ENCODE measurements at regions not wholly inside any gene's neighbourhood (a gene's known extent, or its start where the extent isn't known, plus 50 kb on each side); places are given as distances from the start of the nearest gene placed in this dataset.

- no peak for TF ChIP-seq CTCF (IDR thresholded peaks at IDR 0.05; ENCODE audit: low read depth, low read length)
- no peak overlapping the region for H3K4me3 ChIP-seq (ENCODE audit: low read depth, low read length)
These were observed 489.2 kb upstream of the UBE2E2 start for GRCh38 chr3:22713936-22714335.

- no peak overlapping the region for H3K4me3 ChIP-seq (ENCODE audit: low read depth, low read length)
- no peak for TF ChIP-seq CTCF (IDR thresholded peaks at IDR 0.05; ENCODE audit: low read depth, low read length)
These were observed 488.4 kb upstream of the UBE2E2 start for GRCh38 chr3:22714749-22715148.

- no peak overlapping the region for H3K4me3 ChIP-seq (ENCODE audit: low read depth, low read length)
- TF ChIP-seq CTCF (IDR thresholded peaks at IDR 0.05; ENCODE audit: low read depth, low read length), result no peak
These were observed 482.5 kb upstream of the UBE2E2 start for GRCh38 chr3:22720596-22720995.

GRCh38 chr3:22724420-22724819 lies 478.7 kb upstream of the UBE2E2 start:
- no peak for TF ChIP-seq CTCF (IDR thresholded peaks at IDR 0.05; ENCODE audit: low read depth, low read length)
- no peak overlapping the region for H3K4me3 ChIP-seq (ENCODE audit: low read depth, low read length)

GRCh38 chr3:22728406-22728805 lies 474.7 kb upstream of the UBE2E2 start:
- H3K4me3 ChIP-seq (ENCODE audit: low read depth, low read length), result no peak overlapping the region
- TF ChIP-seq CTCF (IDR thresholded peaks at IDR 0.05; ENCODE audit: low read depth, low read length), result no peak

- no peak overlapping the region for H3K4me3 ChIP-seq (ENCODE audit: low read depth, low read length)
- TF ChIP-seq CTCF (IDR thresholded peaks at IDR 0.05; ENCODE audit: low read depth, low read length), result no peak
These were observed 473.9 kb upstream of the UBE2E2 start for GRCh38 chr3:22729212-22729611.

GRCh38 chr3:22729981-22730380 lies 473.1 kb upstream of the UBE2E2 start:
- TF ChIP-seq CTCF (IDR thresholded peaks at IDR 0.05; ENCODE audit: low read depth, low read length), result no peak
- H3K4me3 ChIP-seq (ENCODE audit: low read depth, low read length), result no peak overlapping the region

Measured in WI38 (cell line).